GM23338 (cell line): ENCODE measurements at regions not wholly inside any gene's neighbourhood (a gene's known extent, or its start where the extent isn't known, plus 50 kb on each side); places are given as distances from the start of the nearest gene placed in this dataset.

Experiments used
- ATAC-seq: fragments of 200-7000 bp; cut with Tn5 transposase; 3 replicates; pipeline ENCODE4 v1.9.1; 2020
- DNase-seq: peaks from one replicate; pipeline ENCODE4 v3.0.0-alpha.2; 2015; ENCODE audit warnings: low spot score
- H2AFZ ChIP-seq: fragments of 200-600 bp; sonication (generic); 2 replicates; pipeline ENCODE4 v1.8.0; 2016; ENCODE audit warnings: antibody characterized with exemption, mild to moderate bottlenecking, moderate library complexity
- H3F3A ChIP-seq: fragments of 200-600 bp; sonication (generic); replicated peaks from 2 replicates; pipeline ENCODE4 v1.8.0; 2017; ENCODE audit warnings: antibody characterized with exemption, mixed run types, low read depth
- H3K27ac ChIP-seq: fragments of 200-600 bp; sonication (generic); 2 replicates; pipeline ENCODE4 v1.6.1; 2016; ENCODE audit warnings: low read depth
- H3K27me3 ChIP-seq: fragments of 200-600 bp; sonication (generic); 2 replicates; pipeline ENCODE4 v1.8.0; 2016; ENCODE audit warnings: mild to moderate bottlenecking, mixed run types, moderate library complexity; ENCODE audit not compliant: insufficient read depth
- H3K36me3 ChIP-seq: fragments of 200-600 bp; sonication (generic); 2 replicates; pipeline ENCODE4 v1.8.0; 2016; ENCODE audit warnings: mild to moderate bottlenecking; ENCODE audit not compliant: insufficient read depth
- H3K4me1 ChIP-seq: fragments of 200-600 bp; sonication (generic); 2 replicates; pipeline ENCODE4 v1.8.0; 2016; ENCODE audit warnings: mild to moderate bottlenecking, moderate library complexity; ENCODE audit not compliant: insufficient read depth
- H3K4me2 ChIP-seq: fragments of 200-600 bp; sonication (generic); 2 replicates; pipeline ENCODE4 v1.7.1; 2017; ENCODE audit warnings: mixed run types
- H3K4me3 ChIP-seq: fragments of 200-600 bp; sonication (generic); 2 replicates; pipeline ENCODE4 v1.6.1; 2016; ENCODE audit warnings: mixed run types
- H3K79me2 ChIP-seq: fragments of 200-600 bp; sonication (generic); replicated peaks from 2 replicates; pipeline ENCODE4 v1.8.0; 2017; ENCODE audit warnings: mild to moderate bottlenecking; ENCODE audit not compliant: insufficient read depth
- H3K9me2 ChIP-seq: fragments of 200-600 bp; sonication (generic); 2 replicates; pipeline ENCODE4 v1.8.0; 2017; ENCODE audit not compliant: insufficient read depth
- H4K20me1 ChIP-seq: fragments of 200-600 bp; sonication (generic); replicated peaks from 2 replicates; pipeline ENCODE4 v1.8.0; 2017; ENCODE audit warnings: mild to moderate bottlenecking; ENCODE audit not compliant: insufficient read depth
- H3K27ac Mint-ChIP-seq: 2 replicates; pipeline ENCODE4 v1.8.0; 2020; ENCODE audit warnings: inconsistent platforms, mild to moderate bottlenecking, moderate library complexity, mixed read lengths
- H3K27me3 Mint-ChIP-seq: 3 replicates; pipeline ENCODE4 v1.8.0; 2022; ENCODE audit warnings: low read depth, mild to moderate bottlenecking, moderate library complexity, mixed read lengths, inconsistent platforms; ENCODE audit not compliant: insufficient read depth, poor library complexity
- H3K36me3 Mint-ChIP-seq: 3 replicates; pipeline ENCODE4 v1.8.0; 2021; ENCODE audit warnings: low read depth, mild to moderate bottlenecking, inconsistent platforms, moderate library complexity, mixed read lengths
- H3K4me1 Mint-ChIP-seq: 3 replicates; pipeline ENCODE4 v1.8.0; 2020; ENCODE audit warnings: mild to moderate bottlenecking, inconsistent platforms, mixed read lengths
- H3K4me3 Mint-ChIP-seq: 3 replicates; pipeline ENCODE4 v1.8.0; 2021; ENCODE audit warnings: moderate library complexity, mild to moderate bottlenecking, inconsistent platforms, mixed read lengths
- H3K9me3 Mint-ChIP-seq: 3 replicates; pipeline ENCODE4 v1.8.0; 2020; ENCODE audit warnings: moderate library complexity, mild to moderate bottlenecking, inconsistent platforms, mixed read lengths
- CREB1 ChIP-seq: fragments of 250-450 bp; sonication (Bioruptor Pico); IDR thresholded peaks from 2 replicates; pipeline ENCODE4 v1.5.0; 2020; ENCODE audit warnings: low read depth, mild to moderate bottlenecking, moderate library complexity
- CTCF ChIP-seq, 2 experiments: fragments of 200-600 bp in 1 of 2; sonication (generic) in 1 of 2; conservative IDR thresholded peaks; 2 replicates each; pipeline versions ENCODE4 v1.5.1 to v1.6.1; 2016 to 2017; ENCODE audit warnings: antibody characterized with exemption in 2 of 2, low read depth in 2 of 2, mild to moderate bottlenecking in 2 of 2, moderate library complexity in 1 of 2
- ETS1 ChIP-seq: IDR thresholded peaks from 2 replicates; pipeline ENCODE4 v1.6.1; 2016; ENCODE audit warnings: antibody characterized with exemption
- EZH2 ChIP-seq: fragments of 200-600 bp; sonication (generic); IDR thresholded peaks from one replicate; pipeline ENCODE4 v1.8.0; 2017; ENCODE audit warnings: antibody characterized with exemption, mild to moderate bottlenecking, low read depth; ENCODE audit not compliant: unreplicated experiment
- EZH2phosphoT487 ChIP-seq: fragments of 200-600 bp; sonication (generic); IDR thresholded peaks from one replicate; pipeline ENCODE4 v1.8.1; 2018; ENCODE audit warnings: antibody characterized with exemption; ENCODE audit not compliant: unreplicated experiment
- JUNB ChIP-seq: IDR thresholded peaks from one replicate; pipeline ENCODE4 v1.6.1; 2016; ENCODE audit warnings: antibody characterized with exemption; ENCODE audit not compliant: unreplicated experiment
- NANOG ChIP-seq: IDR thresholded peaks from 2 replicates; pipeline ENCODE4 v1.6.1; 2016; ENCODE audit warnings: antibody characterized with exemption, borderline replicate concordance
- POLR2AphosphoS5 ChIP-seq: IDR thresholded peaks from 2 replicates; pipeline ENCODE4 v1.6.1; 2016; ENCODE audit warnings: antibody characterized with exemption, low read depth
- REST ChIP-seq: IDR thresholded peaks from one replicate; pipeline ENCODE4 v1.6.1; 2018; ENCODE audit warnings: antibody characterized with exemption; ENCODE audit not compliant: unreplicated experiment
- STAT1 ChIP-seq: IDR thresholded peaks from one replicate; pipeline ENCODE4 v1.6.1; 2016; ENCODE audit warnings: antibody characterized with exemption; ENCODE audit not compliant: unreplicated experiment
- ZNF114 ChIP-seq: fragments of 250-450 bp; sonication (Bioruptor Pico); IDR thresholded peaks from 2 replicates; pipeline ENCODE4 v1.5.0; 2020; ENCODE audit warnings: mild to moderate bottlenecking, moderate library complexity
- ZNF331 ChIP-seq: fragments of 250-450 bp; sonication (Bioruptor Pico); IDR thresholded peaks from 2 replicates; pipeline ENCODE4 v1.5.0; 2020; ENCODE audit warnings: low read depth, mild to moderate bottlenecking, moderate library complexity
- TF ChIP-seq, protein P1 (sequence below): fragments of 250-450 bp; sonication (Bioruptor Pico); IDR thresholded peaks from 2 replicates; pipeline ENCODE4 v1.5.0; 2020; ENCODE audit warnings: mild to moderate bottlenecking, moderate library complexity

DNA sequence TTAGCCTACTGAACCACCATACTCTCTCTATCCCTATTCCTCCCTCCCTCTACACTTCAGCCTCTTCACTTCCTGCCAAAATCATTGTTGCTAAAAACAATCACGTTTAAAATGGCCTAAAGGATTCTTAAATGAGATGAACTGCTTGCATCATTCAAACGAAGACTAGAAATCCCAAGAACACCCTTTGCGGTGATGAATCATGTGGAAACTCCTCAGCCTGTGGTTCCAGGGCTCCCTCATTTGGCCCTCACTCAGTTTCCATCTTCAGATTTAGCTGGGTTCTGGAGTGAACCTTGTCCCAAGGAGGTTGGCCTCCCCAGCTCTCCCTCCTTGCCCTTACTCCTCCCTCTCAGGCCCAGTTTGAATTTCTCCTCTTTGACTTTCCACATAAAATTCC, 125.6 kb upstream of the CDC42EP3 start:
- H2AFZ ChIP-seq, result peak overlapping the region; percentile 84

More for the DNA sequence above, 125.6 kb upstream of the CDC42EP3 start:
- Histone ChIP-seq H3K4me1 (no peaks in the 10 kb centered on the region), H3K27me3 (no peaks in the 10 kb centered on the region), H3K27ac (no peak overlapping the region), H3K9me2 (peaks cover 11% of the 10 kb centered on the region; the same call in 1 of the 2 replicates), H3F3A (no peaks in the 10 kb centered on the region), H3K4me3 (no peak overlapping the region), H3K79me2 (no peaks in the 10 kb centered on the region), H3K4me2 (no peak overlapping the region), H4K20me1 (no peaks in the 10 kb centered on the region), H3K36me3 (no peaks in the 10 kb centered on the region)
- Mint-ChIP-seq H3K27me3 (no peaks in the 10 kb centered on the region), H3K27ac (no peak overlapping the region), H3K9me3 (no peaks in the 10 kb centered on the region), H3K36me3 (no peaks in the 10 kb centered on the region), H3K4me3 (no peak overlapping the region), H3K4me1 (no peaks in the 10 kb centered on the region)
- no peak for ATAC-seq
- TF ChIP-seq CREB1 (CRISPR knock-in tag) (no peak), ZNF331 (CRISPR knock-in tag) (no peak), EZH2 (no peak), ZNF114 (CRISPR knock-in tag) (no peak), ETS1 (no peak), CTCF (conservative IDR thresholded peaks at IDR 0.05; ENCODE audit: low read depth in 2 of 2) (no peak), NANOG (no peak), EZH2phosphoT487 (no peak), POLR2AphosphoS5 (no peak), JUNB (no peak), REST (no peak), STAT1 (no peak)
- TF ChIP-seq, protein P1, sequence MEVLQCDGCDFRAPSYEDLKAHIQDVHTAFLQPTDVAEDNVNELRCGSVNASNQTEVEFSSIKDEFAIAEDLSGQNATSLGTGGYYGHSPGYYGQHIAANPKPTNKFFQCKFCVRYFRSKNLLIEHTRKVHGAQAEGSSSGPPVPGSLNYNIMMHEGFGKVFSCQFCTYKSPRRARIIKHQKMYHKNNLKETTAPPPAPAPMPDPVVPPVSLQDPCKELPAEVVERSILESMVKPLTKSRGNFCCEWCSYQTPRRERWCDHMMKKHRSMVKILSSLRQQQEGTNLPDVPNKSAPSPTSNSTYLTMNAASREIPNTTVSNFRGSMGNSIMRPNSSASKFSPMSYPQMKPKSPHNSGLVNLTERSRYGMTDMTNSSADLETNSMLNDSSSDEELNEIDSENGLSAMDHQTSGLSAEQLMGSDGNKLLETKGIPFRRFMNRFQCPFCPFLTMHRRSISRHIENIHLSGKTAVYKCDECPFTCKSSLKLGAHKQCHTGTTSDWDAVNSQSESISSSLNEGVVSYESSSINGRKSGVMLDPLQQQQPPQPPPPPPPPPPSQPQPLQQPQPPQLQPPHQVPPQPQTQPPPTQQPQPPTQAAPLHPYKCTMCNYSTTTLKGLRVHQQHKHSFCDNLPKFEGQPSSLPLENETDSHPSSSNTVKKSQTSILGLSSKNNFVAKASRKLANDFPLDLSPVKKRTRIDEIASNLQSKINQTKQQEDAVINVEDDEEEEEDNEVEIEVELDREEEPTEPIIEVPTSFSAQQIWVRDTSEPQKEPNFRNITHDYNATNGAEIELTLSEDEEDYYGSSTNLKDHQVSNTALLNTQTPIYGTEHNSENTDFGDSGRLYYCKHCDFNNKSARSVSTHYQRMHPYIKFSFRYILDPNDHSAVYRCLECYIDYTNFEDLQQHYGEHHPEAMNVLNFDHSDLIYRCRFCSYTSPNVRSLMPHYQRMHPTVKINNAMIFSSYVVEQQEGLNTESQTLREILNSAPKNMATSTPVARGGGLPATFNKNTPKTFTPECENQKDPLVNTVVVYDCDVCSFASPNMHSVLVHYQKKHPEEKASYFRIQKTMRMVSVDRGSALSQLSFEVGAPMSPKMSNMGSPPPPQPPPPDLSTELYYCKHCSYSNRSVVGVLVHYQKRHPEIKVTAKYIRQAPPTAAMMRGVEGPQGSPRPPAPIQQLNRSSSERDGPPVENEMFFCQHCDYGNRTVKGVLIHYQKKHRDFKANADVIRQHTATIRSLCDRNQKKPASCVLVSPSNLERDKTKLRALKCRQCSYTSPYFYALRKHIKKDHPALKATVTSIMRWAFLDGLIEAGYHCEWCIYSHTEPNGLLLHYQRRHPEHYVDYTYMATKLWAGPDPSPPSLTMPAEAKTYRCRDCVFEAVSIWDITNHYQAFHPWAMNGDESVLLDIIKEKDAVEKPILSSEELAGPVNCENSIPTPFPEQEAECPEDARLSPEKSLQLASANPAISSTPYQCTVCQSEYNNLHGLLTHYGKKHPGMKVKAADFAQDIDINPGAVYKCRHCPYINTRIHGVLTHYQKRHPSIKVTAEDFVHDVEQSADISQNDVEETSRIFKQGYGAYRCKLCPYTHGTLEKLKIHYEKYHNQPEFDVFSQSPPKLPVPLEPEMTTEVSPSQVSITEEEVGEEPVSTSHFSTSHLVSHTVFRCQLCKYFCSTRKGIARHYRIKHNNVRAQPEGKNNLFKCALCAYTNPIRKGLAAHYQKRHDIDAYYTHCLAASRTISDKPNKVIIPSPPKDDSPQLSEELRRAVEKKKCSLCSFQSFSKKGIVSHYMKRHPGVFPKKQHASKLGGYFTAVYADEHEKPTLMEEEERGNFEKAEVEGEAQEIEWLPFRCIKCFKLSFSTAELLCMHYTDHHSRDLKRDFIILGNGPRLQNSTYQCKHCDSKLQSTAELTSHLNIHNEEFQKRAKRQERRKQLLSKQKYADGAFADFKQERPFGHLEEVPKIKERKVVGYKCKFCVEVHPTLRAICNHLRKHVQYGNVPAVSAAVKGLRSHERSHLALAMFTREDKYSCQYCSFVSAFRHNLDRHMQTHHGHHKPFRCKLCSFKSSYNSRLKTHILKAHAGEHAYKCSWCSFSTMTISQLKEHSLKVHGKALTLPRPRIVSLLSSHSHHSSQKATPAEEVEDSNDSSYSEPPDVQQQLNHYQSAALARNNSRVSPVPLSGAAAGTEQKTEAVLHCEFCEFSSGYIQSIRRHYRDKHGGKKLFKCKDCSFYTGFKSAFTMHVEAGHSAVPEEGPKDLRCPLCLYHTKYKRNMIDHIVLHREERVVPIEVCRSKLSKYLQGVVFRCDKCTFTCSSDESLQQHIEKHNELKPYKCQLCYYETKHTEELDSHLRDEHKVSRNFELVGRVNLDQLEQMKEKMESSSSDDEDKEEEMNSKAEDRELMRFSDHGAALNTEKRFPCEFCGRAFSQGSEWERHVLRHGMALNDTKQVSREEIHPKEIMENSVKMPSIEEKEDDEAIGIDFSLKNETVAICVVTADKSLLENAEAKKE (CRISPR knock-in tag), result no peak
- no peak for DNase-seq
